ENCODE measurements at regions not wholly inside any gene's neighbourhood (a gene's known extent, or its start where the extent isn't known, plus 50 kb on each side); places are given as distances from the start of the nearest gene placed in this dataset.

DNA sequence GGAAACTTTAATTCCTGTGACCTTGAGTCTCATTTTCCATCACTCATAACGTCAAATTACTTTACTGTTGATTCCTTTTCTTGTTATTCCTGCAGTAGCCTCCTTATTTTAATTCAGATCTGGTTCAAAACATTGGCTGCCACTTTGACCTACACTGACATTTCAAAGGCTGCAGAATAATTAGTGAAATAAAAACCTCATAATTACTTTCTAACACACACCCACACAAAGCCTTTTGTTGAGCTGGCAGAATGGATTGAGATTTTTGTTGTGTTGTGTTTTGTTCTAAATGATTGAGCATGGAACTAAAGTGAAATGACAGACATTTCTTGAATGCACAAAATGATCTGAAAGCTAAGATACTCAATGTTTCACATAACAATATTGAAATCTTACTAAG, 507.5 kb upstream of the STXBP6 start:
- TF ChIP-seq MYC (IDR thresholded peaks at IDR 0.05; ENCODE audit: low read depth, low read length) (no peak), FOS (IDR thresholded peaks at IDR 0.05; ENCODE audit: borderline replicate concordance, insufficient read depth, low read length) (no peak), EZH2 (IDR thresholded peaks at IDR 0.05; ENCODE audit: borderline replicate concordance, low read depth, low read length, severe bottlenecking) (no peak), JUN (IDR thresholded peaks at IDR 0.05; ENCODE audit: borderline replicate concordance, insufficient read depth, insufficient read length, low read depth) (no peak)
- TF ChIP-seq, protein P1, sequence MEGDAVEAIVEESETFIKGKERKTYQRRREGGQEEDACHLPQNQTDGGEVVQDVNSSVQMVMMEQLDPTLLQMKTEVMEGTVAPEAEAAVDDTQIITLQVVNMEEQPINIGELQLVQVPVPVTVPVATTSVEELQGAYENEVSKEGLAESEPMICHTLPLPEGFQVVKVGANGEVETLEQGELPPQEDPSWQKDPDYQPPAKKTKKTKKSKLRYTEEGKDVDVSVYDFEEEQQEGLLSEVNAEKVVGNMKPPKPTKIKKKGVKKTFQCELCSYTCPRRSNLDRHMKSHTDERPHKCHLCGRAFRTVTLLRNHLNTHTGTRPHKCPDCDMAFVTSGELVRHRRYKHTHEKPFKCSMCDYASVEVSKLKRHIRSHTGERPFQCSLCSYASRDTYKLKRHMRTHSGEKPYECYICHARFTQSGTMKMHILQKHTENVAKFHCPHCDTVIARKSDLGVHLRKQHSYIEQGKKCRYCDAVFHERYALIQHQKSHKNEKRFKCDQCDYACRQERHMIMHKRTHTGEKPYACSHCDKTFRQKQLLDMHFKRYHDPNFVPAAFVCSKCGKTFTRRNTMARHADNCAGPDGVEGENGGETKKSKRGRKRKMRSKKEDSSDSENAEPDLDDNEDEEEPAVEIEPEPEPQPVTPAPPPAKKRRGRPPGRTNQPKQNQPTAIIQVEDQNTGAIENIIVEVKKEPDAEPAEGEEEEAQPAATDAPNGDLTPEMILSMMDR (IDR thresholded peaks at IDR 0.05; ENCODE audit: extremely low read depth in 1 of 2, insufficient read depth in 1 of 2, low read depth in 1 of 2, low read length in 2 of 2) = no peak
- Histone ChIP-seq H3K4me2 (ENCODE audit: insufficient read depth, low read length) (no peak overlapping the region), H4K20me1 (replicated peaks; ENCODE audit: control insufficient read depth, extremely low read depth, insufficient read depth, low read length) (no peaks in the 10 kb centered on the region), H3K79me2 (ENCODE audit: control insufficient read depth, insufficient read depth, low read length) (no peaks in the 10 kb centered on the region), H3K4me1 (ENCODE audit: control insufficient read depth, extremely low read depth, insufficient read depth, low read length) (no peaks in the 10 kb centered on the region), H3K27ac (ENCODE audit: insufficient read depth, low read depth, low read length) (no peak overlapping the region), H3K4me3 (replicated peaks in 1 of 3; ENCODE audit: insufficient read depth in 1 of 3, low read depth in 1 of 3, low read length in 3 of 3) (no peak overlapping the region), H2AFZ (ENCODE audit: low read depth, low read length) (no peak overlapping the region), H3K36me3 (ENCODE audit: control insufficient read depth in 2 of 2, extremely low read depth in 1 of 2, insufficient read depth in 2 of 2, low read length in 2 of 2) (no peaks in the 10 kb centered on the region), H3K9me1 (replicated peaks; ENCODE audit: control insufficient read depth, extremely low read depth, insufficient read depth, low read length) (no peaks in the 10 kb centered on the region), H3K9me3 (replicated peaks; ENCODE audit: control insufficient read depth, insufficient read depth, low read length) (peaks cover 2% of the 10 kb centered on the region), H3K27me3 (ENCODE audit: control insufficient read depth in 2 of 2, insufficient read depth in 2 of 2, low read length in 2 of 2) (no peaks in the 10 kb centered on the region), H3K9ac (replicated peaks; ENCODE audit: extremely low read depth, insufficient read depth, low read length) (no peak overlapping the region)
- DNase-seq (ENCODE audit: low read depth, low spot score) = no peak
- BruUV-seq (replicated peaks) = no TSS peak
- FAIRE-seq = peak; percentile 31
- dilution Hi-C loops (cut with MboI; ENCODE audit: extremely low pct_ligation_motif_present, low sequenced_read_pairs) (no loop called here), intact Hi-C loops (cut with micrococcal nuclease) (no loop called here)
- CTCF ChIA-PET = no interaction called here
- POLR2A ChIA-PET = no interaction called here

DNA sequence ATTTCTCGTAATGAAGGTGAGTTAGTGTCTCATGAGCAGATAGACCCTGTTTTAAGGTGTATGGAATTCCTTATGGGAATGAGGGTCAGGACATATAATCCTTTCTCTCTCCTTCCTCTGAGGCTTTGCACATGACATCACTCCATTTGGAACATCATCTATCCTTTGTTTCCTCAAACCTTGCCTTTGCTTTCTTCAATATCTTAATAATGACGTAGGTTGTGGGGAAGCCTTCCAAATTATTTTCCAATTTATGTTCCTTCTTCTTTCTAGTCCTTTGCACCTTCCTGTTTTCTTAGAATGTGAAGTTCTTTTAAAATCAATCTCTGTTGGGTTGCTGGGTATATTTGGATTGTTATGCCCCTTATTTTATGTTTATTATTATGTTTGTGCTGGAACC, 502.9 kb upstream of the STXBP6 start:
- Histone ChIP-seq H2AFZ (ENCODE audit: low read depth, low read length) (no peak overlapping the region), H3K27me3 (ENCODE audit: control insufficient read depth in 2 of 2, insufficient read depth in 2 of 2, low read length in 2 of 2) (no peaks in the 10 kb centered on the region), H3K9me1 (replicated peaks; ENCODE audit: control insufficient read depth, extremely low read depth, insufficient read depth, low read length) (no peaks in the 10 kb centered on the region), H3K4me3 (replicated peaks in 1 of 3; ENCODE audit: insufficient read depth in 1 of 3, low read depth in 1 of 3, low read length in 3 of 3) (no peak overlapping the region), H3K4me2 (ENCODE audit: insufficient read depth, low read length) (no peak overlapping the region), H4K20me1 (replicated peaks; ENCODE audit: control insufficient read depth, extremely low read depth, insufficient read depth, low read length) (no peaks in the 10 kb centered on the region), H3K36me3 (ENCODE audit: control insufficient read depth in 2 of 2, extremely low read depth in 1 of 2, insufficient read depth in 2 of 2, low read length in 2 of 2) (no peaks in the 10 kb centered on the region), H3K9me3 (replicated peaks; ENCODE audit: control insufficient read depth, insufficient read depth, low read length) (peaks cover 2% of the 10 kb centered on the region), H3K9ac (replicated peaks; ENCODE audit: extremely low read depth, insufficient read depth, low read length) (no peak overlapping the region), H3K79me2 (ENCODE audit: control insufficient read depth, insufficient read depth, low read length) (no peaks in the 10 kb centered on the region), H3K27ac (ENCODE audit: insufficient read depth, low read depth, low read length) (no peak overlapping the region), H3K4me1 (ENCODE audit: control insufficient read depth, extremely low read depth, insufficient read depth, low read length) (no peaks in the 10 kb centered on the region)
- DNase-seq (ENCODE audit: low read depth, low spot score) = no peak
- FAIRE-seq = no peak
- POLR2A ChIA-PET = no interaction called here
- TF ChIP-seq POLR2A (IDR thresholded peaks at IDR 0.05; ENCODE audit: low read depth, low read length) (no peak), JUN (IDR thresholded peaks at IDR 0.05; ENCODE audit: borderline replicate concordance, insufficient read depth, insufficient read length, low read depth) (no peak), POLR2AphosphoS5 (IDR thresholded peaks at IDR 0.05; ENCODE audit: insufficient read depth, low read depth, low read length) (no peak), EZH2 (IDR thresholded peaks at IDR 0.05; ENCODE audit: borderline replicate concordance, low read depth, low read length, severe bottlenecking) (no peak), FOS (IDR thresholded peaks at IDR 0.05; ENCODE audit: borderline replicate concordance, insufficient read depth, low read length) (no peak), GATA2 (IDR thresholded peaks at IDR 0.05; ENCODE audit: insufficient read depth, insufficient read length, low read depth, low read length) (no peak), MYC (IDR thresholded peaks at IDR 0.05; ENCODE audit: low read depth, low read length) (no peak)
- TF ChIP-seq, protein P1 (IDR thresholded peaks at IDR 0.05; ENCODE audit: extremely low read depth in 1 of 2, insufficient read depth in 1 of 2, low read depth in 1 of 2, low read length in 2 of 2) = no peak
- TF ChIP-seq, protein P2, sequence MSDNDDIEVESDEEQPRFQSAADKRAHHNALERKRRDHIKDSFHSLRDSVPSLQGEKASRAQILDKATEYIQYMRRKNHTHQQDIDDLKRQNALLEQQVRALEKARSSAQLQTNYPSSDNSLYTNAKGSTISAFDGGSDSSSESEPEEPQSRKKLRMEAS (IDR thresholded peaks at IDR 0.05; ENCODE audit: insufficient read depth, insufficient read length) = no peak
- BruUV-seq (replicated peaks) = no TSS peak
- dilution Hi-C loops (cut with MboI; ENCODE audit: extremely low pct_ligation_motif_present, low sequenced_read_pairs) = no loop called here
- CTCF ChIA-PET = no interaction called here
- intact Hi-C loops (cut with micrococcal nuclease) = no loop called here
